Panc1 (cell line): ENCODE measurements at regions not wholly inside any gene's neighbourhood (a gene's known extent, or its start where the extent isn't known, plus 50 kb on each side); places are given as distances from the start of the nearest gene placed in this dataset.

Source experiments
- POLR2AphosphoS5 ChIP-seq: IDR thresholded peaks from 2 replicates; pipeline ENCODE4 v1.6.1; 2012; ENCODE audit warnings: mild to moderate bottlenecking, low read depth, low read length, moderate library complexity
- TF ChIP-seq, protein P1 (sequence below): fragments of 450-650 bp; IDR thresholded peaks from 2 replicates; pipeline ENCODE4 v1.5.1; 2017; ENCODE audit warnings: mild to moderate bottlenecking

DNA sequence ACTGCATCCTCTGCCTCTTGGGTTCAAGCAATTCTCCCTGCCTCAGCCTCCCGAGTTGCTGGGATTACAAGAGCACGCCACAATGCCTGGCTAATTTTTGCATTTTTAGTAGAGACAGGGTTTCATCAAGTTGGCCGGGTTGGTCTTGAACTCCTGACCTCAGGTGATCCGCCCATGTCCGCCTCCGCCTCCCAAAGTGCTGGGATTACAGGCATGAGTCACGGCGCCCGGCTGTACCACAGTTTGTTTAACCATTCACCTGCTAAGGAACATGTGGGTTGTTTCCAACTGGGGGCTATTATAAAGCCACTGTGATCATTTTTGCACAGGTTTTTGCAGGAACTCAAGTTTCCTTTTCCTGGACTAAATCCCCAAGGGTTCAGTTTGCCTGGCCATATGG lies 123.2 kb upstream of the RAP2B start:
- no peak for TF ChIP-seq POLR2AphosphoS5
- TF ChIP-seq, protein P1, sequence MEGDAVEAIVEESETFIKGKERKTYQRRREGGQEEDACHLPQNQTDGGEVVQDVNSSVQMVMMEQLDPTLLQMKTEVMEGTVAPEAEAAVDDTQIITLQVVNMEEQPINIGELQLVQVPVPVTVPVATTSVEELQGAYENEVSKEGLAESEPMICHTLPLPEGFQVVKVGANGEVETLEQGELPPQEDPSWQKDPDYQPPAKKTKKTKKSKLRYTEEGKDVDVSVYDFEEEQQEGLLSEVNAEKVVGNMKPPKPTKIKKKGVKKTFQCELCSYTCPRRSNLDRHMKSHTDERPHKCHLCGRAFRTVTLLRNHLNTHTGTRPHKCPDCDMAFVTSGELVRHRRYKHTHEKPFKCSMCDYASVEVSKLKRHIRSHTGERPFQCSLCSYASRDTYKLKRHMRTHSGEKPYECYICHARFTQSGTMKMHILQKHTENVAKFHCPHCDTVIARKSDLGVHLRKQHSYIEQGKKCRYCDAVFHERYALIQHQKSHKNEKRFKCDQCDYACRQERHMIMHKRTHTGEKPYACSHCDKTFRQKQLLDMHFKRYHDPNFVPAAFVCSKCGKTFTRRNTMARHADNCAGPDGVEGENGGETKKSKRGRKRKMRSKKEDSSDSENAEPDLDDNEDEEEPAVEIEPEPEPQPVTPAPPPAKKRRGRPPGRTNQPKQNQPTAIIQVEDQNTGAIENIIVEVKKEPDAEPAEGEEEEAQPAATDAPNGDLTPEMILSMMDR: no peak
